Breast epithelium (tissue), 4 donors: ENCODE measurements at regions not wholly inside any gene's neighbourhood (a gene's known extent, or its start where the extent isn't known, plus 50 kb on each side); places are given as distances from the start of the nearest gene placed in this dataset.

Experiments
- DNase-seq, 2 donors: peaks; one replicate each; pipeline ENCODE4 v3.0.0-alpha.2; 2019; ENCODE audit warnings: low spot score in 2 of 2
- H3K27ac ChIP-seq, 2 donors: fragments of 200-600 bp; sonication (generic) in 1 of 2; one replicate each; pipeline ENCODE4 v1.5.1; 2016 to 2019; ENCODE audit warnings: mild to moderate bottlenecking in 1 of 2
- H3K27me3 ChIP-seq, 2 donors: fragments of 200-600 bp; sonication (generic) in 1 of 2; one replicate each; pipeline versions ENCODE4 v1.5.1 to v1.6.0; 2017 to 2019; ENCODE audit warnings: control low read depth in 1 of 2, mild to moderate bottlenecking in 1 of 2
- H3K36me3 ChIP-seq: fragments of 200-600 bp; one replicate; pipeline ENCODE4 v1.5.1; 2019
- H3K4me1 ChIP-seq, 2 donors: fragments of 200-600 bp; sonication (generic); one replicate each; pipeline ENCODE4 v1.5.1; 2016 to 2019; ENCODE audit warnings: control low read depth in 1 of 2
- H3K4me3 ChIP-seq, 3 donors: fragments of 200-600 bp; sonication (generic); 1 replicate in 2 of 3; 2 replicates in 1 of 3; pipeline ENCODE4 v1.5.1; 2016 to 2019; ENCODE audit warnings: mild to moderate bottlenecking in 3 of 3, moderate library complexity in 2 of 3
- H3K9me3 ChIP-seq, 2 donors: fragments of 200-600 bp; sonication (generic) in 1 of 2; one replicate each; pipeline ENCODE4 v1.5.1; 2016 to 2019; ENCODE audit warnings: control low read depth in 1 of 2
- CTCF ChIP-seq, 3 donors: fragments of 450-650 bp; IDR thresholded peaks; one replicate each; pipeline ENCODE4 v1.5.1; 2016 to 2017; ENCODE audit warnings: antibody characterized with exemption in 3 of 3, mild to moderate bottlenecking in 3 of 3, moderate library complexity in 3 of 3
- POLR2A ChIP-seq: fragments of 450-650 bp; IDR thresholded peaks from one replicate; pipeline ENCODE4 v1.6.1; 2016; ENCODE audit warnings: antibody characterized with exemption, mild to moderate bottlenecking, moderate library complexity
- POLR2AphosphoS5 ChIP-seq, 3 donors: sonication (generic); formaldehyde crosslinking; IDR thresholded peaks; one replicate each; pipeline ENCODE4 v1.6.1; 2017; ENCODE audit warnings: antibody characterized with exemption in 3 of 3
- intact Hi-C: fragments of 100-400 bp; cut with DNase I; formaldehyde crosslinking; loops from one replicate; pipeline ENCODE4 v1.15.1; 2023; ENCODE audit warnings: low total_unique reads

- Histone ChIP-seq H3K36me3 (no peaks in the 10 kb centered on the region), H3K4me3 (no peak overlapping the region), H3K9me3 (no peaks in the 10 kb centered on the region), H3K27ac (no peak overlapping the region), H3K4me1 (no peaks in the 10 kb centered on the region), H3K27me3 (no peaks in the 10 kb centered on the region)
- no peak for DNase-seq
- intact Hi-C loops: no loop called here
- no peak for TF ChIP-seq POLR2AphosphoS5 (IDR thresholded peaks at IDR 0.05)
- no peak for TF ChIP-seq POLR2A
- TF ChIP-seq CTCF (IDR thresholded peaks at IDR 0.05): no peak
Measured at GRCh38 chr2:33723329-33723728, 124.2 kb upstream of the FAM98A start.

GRCh38 chr2:33719067-33719466, 120.0 kb upstream of the FAM98A start:
- H3K4me1 ChIP-seq: no peaks in the 10 kb centered on the region
- H3K4me3 ChIP-seq: no peak overlapping the region
- intact Hi-C loops: no loop called here
- TF ChIP-seq POLR2AphosphoS5 (IDR thresholded peaks at IDR 0.05): no peak
- TF ChIP-seq CTCF (IDR thresholded peaks at IDR 0.05): no peak
- TF ChIP-seq POLR2A: no peak
- H3K36me3 ChIP-seq: no peaks in the 10 kb centered on the region
- no peak overlapping the region for H3K27ac ChIP-seq
- no peaks in the 10 kb centered on the region for H3K27me3 ChIP-seq
- no peaks in the 10 kb centered on the region for H3K9me3 ChIP-seq
- no peak for DNase-seq

- no peaks in the 10 kb centered on the region for H3K27me3 ChIP-seq
- DNase-seq: no peak
- H3K4me1 ChIP-seq: no peaks in the 10 kb centered on the region
- intact Hi-C loops: no loop called here
- no peaks in the 10 kb centered on the region for H3K36me3 ChIP-seq
- H3K27ac ChIP-seq: no peak overlapping the region
- no peak overlapping the region for H3K4me3 ChIP-seq
- TF ChIP-seq POLR2AphosphoS5 (IDR thresholded peaks at IDR 0.05): no peak
- no peak for TF ChIP-seq POLR2A
- TF ChIP-seq CTCF (IDR thresholded peaks at IDR 0.05): no peak
- no peaks in the 10 kb centered on the region for H3K9me3 ChIP-seq
Measured at GRCh38 chr2:33712674-33713073, 113.6 kb upstream of the FAM98A start.

- Histone ChIP-seq H3K27ac (no peak overlapping the region), H3K27me3 (no peaks in the 10 kb centered on the region), H3K4me1 (no peaks in the 10 kb centered on the region), H3K9me3 (no peaks in the 10 kb centered on the region), H3K36me3 (no peaks in the 10 kb centered on the region), H3K4me3 (no peak overlapping the region)
- DNase-seq: no peak
- intact Hi-C loops: no loop called here
- TF ChIP-seq POLR2AphosphoS5 (IDR thresholded peaks at IDR 0.05): no peak
- no peak for TF ChIP-seq CTCF (IDR thresholded peaks at IDR 0.05)
- no peak for TF ChIP-seq POLR2A
Measured at GRCh38 chr2:33709951-33710350, 110.9 kb upstream of the FAM98A start.

GRCh38 chr2:33707312-33707711, 108.2 kb upstream of the FAM98A start:
- Histone ChIP-seq H3K27ac (no peak overlapping the region), H3K4me3 (no peak overlapping the region), H3K27me3 (no peaks in the 10 kb centered on the region), H3K9me3 (no peaks in the 10 kb centered on the region), H3K36me3 (no peaks in the 10 kb centered on the region), H3K4me1 (no peaks in the 10 kb centered on the region)
- intact Hi-C loops: no loop called here
- no peak for TF ChIP-seq POLR2A
- no peak for TF ChIP-seq POLR2AphosphoS5 (IDR thresholded peaks at IDR 0.05)
- TF ChIP-seq CTCF (IDR thresholded peaks at IDR 0.05): no peak
- no peak for DNase-seq
